HCT116 (cell line): ENCODE measurements at regions not wholly inside any gene's neighbourhood (a gene's known extent, or its start where the extent isn't known, plus 50 kb on each side); places are given as distances from the start of the nearest gene placed in this dataset.

Experiments
- ATAC-seq: fragments of 200-7000 bp; cut with Tn5 transposase; 2 replicates; pipeline ENCODE4 v1.9.1; 2020; ENCODE audit warnings: mild to moderate bottlenecking, moderate library complexity
- BruUV-seq: library from RNA; stranded (reverse); fragments of 400-500 nt; replicated peaks from 2 replicates; lab custom pipeline; 2021; lab: Mats Ljungman, UMichigan
- CTCF ChIA-PET: fragments of 300-600 bp; sonication (Branson Sonifier 250); formaldehyde crosslinking; loops from one replicate; lab custom pipeline; 2021; ENCODE audit warnings: antibody characterized with exemption; lab: Charles Lee
- POLR2A ChIA-PET: fragments of 300-600, 350-600 bp; sonication (Branson Sonifier 250); formaldehyde crosslinking; loops from one replicate; lab custom pipeline; 2021; ENCODE audit warnings: antibody characterized with exemption; lab: Charles Lee
- RAD21 ChIA-PET, 2 experiments: fragments of 300-600 bp; sonication (Branson Sonifier 250); formaldehyde crosslinking; loops; one replicate each; lab custom pipeline; 2023; ENCODE audit warnings: low total read pairs in 2 of 2; ENCODE audit not compliant: uncharacterized antibody in 2 of 2, unreplicated experiment in 2 of 2, low non-redundant PET in 1 of 2; lab: Charles Lee
- DNase-seq: peaks from one replicate; pipeline ENCODE4 v3.0.0-alpha.2; 2010; ENCODE audit warnings: low read depth, low spot score
- H2AFZ ChIP-seq: fragments of 200-600 bp; shearing (Covaris generic), sonication (generic); 2 replicates; pipeline ENCODE4 v1.6.1; 2017; ENCODE audit warnings: low read depth, mixed run types, mixed read lengths, antibody characterized with exemption, low read length; ENCODE audit not compliant: poor library complexity, severe bottlenecking
- H3K27ac ChIP-seq: 2 replicates; pipeline ENCODE4 v1.5.1; 2012; ENCODE audit warnings: low read depth, low read length
- H3K27me3 ChIP-seq: fragments of 200-600 bp; sonication (generic); 2 replicates; pipeline ENCODE4 v1.6.1; 2016; ENCODE audit warnings: mixed run types, low read length, mixed read lengths; ENCODE audit not compliant: insufficient read depth
- H3K36me3 ChIP-seq, 2 experiments: fragments of 200-500 bp in 1 of 2; fragments of 200-600 bp in 1 of 2; sonication (Bioruptor generic) in 1 of 2; sonication (generic) in 1 of 2; 2 replicates each; pipeline versions ENCODE4 v1.5.1 to v1.6.1; 2014 to 2016; ENCODE audit warnings: low read length in 2 of 2, inconsistent platforms in 1 of 2, mixed read lengths in 1 of 2, mixed run types in 1 of 2; ENCODE audit not compliant: insufficient read depth in 2 of 2, control insufficient read depth in 1 of 2
- H3K4me1 ChIP-seq, 2 experiments: fragments of 200-600 bp in 1 of 2; sonication (generic) in 1 of 2; 2 replicates each; pipeline versions ENCODE4 v1.5.1 to v1.6.1; 2012 to 2017; ENCODE audit warnings: low read length in 2 of 2, inconsistent platforms in 1 of 2, mild to moderate bottlenecking in 1 of 2, mixed read lengths in 1 of 2, mixed run types in 1 of 2, moderate library complexity in 1 of 2; ENCODE audit not compliant: insufficient read depth in 2 of 2, control insufficient read depth in 1 of 2
- H3K4me2 ChIP-seq: fragments of 200-600 bp; sonication (generic); 2 replicates; pipeline ENCODE4 v1.6.1; 2017; ENCODE audit warnings: mixed run types, low read length, mixed read lengths
- H3K4me3 ChIP-seq, 2 experiments: fragments of 200-600 bp in 1 of 2; sonication (generic) in 1 of 2; replicated peaks in 1 of 2; 2 replicates each; pipeline ENCODE4 v1.5.1; 2011 to 2016; ENCODE audit warnings: low read length in 2 of 2, control low read depth in 1 of 2, low read depth in 1 of 2, mild to moderate bottlenecking in 1 of 2, mixed read lengths in 1 of 2, mixed run types in 1 of 2
- H3K79me2 ChIP-seq: fragments of 200-600 bp; sonication (generic); 2 replicates; pipeline ENCODE4 v1.6.1; 2017; ENCODE audit warnings: mild to moderate bottlenecking, mixed run types, low read length, moderate library complexity, mixed read lengths; ENCODE audit not compliant: insufficient read depth
- H3K9ac ChIP-seq: fragments of 200-600 bp; sonication (generic); 2 replicates; pipeline ENCODE4 v1.6.1; 2016; ENCODE audit warnings: low read length, mixed read lengths
- H3K9me2 ChIP-seq: fragments of 200-600 bp; sonication (generic), shearing (Covaris generic); 2 replicates; pipeline ENCODE4 v1.6.1; 2017; ENCODE audit warnings: mixed run types, mild to moderate bottlenecking, moderate library complexity; ENCODE audit not compliant: insufficient read depth
- H3K9me3 ChIP-seq, 2 experiments: fragments of 200-500 bp in 1 of 2; fragments of 200-600 bp in 1 of 2; sonication (Bioruptor generic) in 1 of 2; sonication (generic) in 1 of 2; 2 replicates each; pipeline ENCODE4 v1.6.1; 2014 to 2017; ENCODE audit warnings: low read length in 2 of 2, mixed read lengths in 2 of 2, inconsistent platforms in 1 of 2, low read depth in 1 of 2, mild to moderate bottlenecking in 1 of 2, mixed run types in 1 of 2, moderate library complexity in 1 of 2; ENCODE audit not compliant: control insufficient read depth in 1 of 2, insufficient read depth in 1 of 2
- H4K20me1 ChIP-seq: fragments of 200-600 bp; sonication (generic), shearing (Covaris generic); 2 replicates; pipeline ENCODE4 v1.6.1; 2017; ENCODE audit warnings: mixed run types, mild to moderate bottlenecking, moderate library complexity; ENCODE audit not compliant: insufficient read depth
- ATF3 ChIP-seq: IDR thresholded peaks from 2 replicates; pipeline ENCODE4 v1.6.1; 2012
- CBX3 ChIP-seq: IDR thresholded peaks from 2 replicates; pipeline ENCODE4 v1.6.1; 2012; ENCODE audit warnings: low read depth
- CEBPB ChIP-seq: IDR thresholded peaks from 2 replicates; pipeline ENCODE4 v1.6.1; 2012; ENCODE audit warnings: low read depth
- EGR1 ChIP-seq: IDR thresholded peaks from 2 replicates; pipeline ENCODE4 v1.6.1; 2012; ENCODE audit warnings: low read depth
- ELF1 ChIP-seq: IDR thresholded peaks from 2 replicates; pipeline ENCODE4 v1.6.1; 2012; ENCODE audit warnings: low read depth, borderline replicate concordance
- EZH2 ChIP-seq: fragments of 200-600 bp; sonication (generic); IDR thresholded peaks from 2 replicates; pipeline ENCODE4 v1.6.1; 2017; ENCODE audit warnings: antibody characterized with exemption, mixed run types
- EZH2phosphoT487 ChIP-seq: fragments of 200-600 bp; IDR thresholded peaks from 2 replicates; pipeline ENCODE4 v1.6.1; 2018; ENCODE audit warnings: antibody characterized with exemption, borderline replicate concordance
- POLR2A ChIP-seq: IDR thresholded peaks from 2 replicates; pipeline ENCODE4 v1.7.0; 2011; ENCODE audit warnings: borderline replicate concordance; ENCODE audit not compliant: insufficient read depth, insufficient read length; ENCODE audit errors: extremely low read depth
- RAD21 ChIP-seq: IDR thresholded peaks from 2 replicates; pipeline ENCODE4 v1.6.1; 2012; ENCODE audit warnings: low read depth, mild to moderate bottlenecking
- REST ChIP-seq: IDR thresholded peaks from 2 replicates; pipeline ENCODE4 v1.6.1; 2012; ENCODE audit warnings: low read depth
- SIN3A ChIP-seq: IDR thresholded peaks from 2 replicates; pipeline ENCODE4 v1.6.1; 2012; ENCODE audit warnings: low read depth
- SP1 ChIP-seq: IDR thresholded peaks from 2 replicates; pipeline ENCODE4 v1.6.1; 2012; ENCODE audit warnings: low read depth
- TCF7L2 ChIP-seq: IDR thresholded peaks from 2 replicates; pipeline ENCODE4 v1.7.0; 2011; ENCODE audit warnings: borderline replicate concordance, inconsistent platforms; ENCODE audit not compliant: insufficient read depth, insufficient read length; ENCODE audit errors: extremely low read depth
- YY1 ChIP-seq: IDR thresholded peaks from 2 replicates; pipeline ENCODE4 v1.6.1; 2011; ENCODE audit warnings: low read length, low read depth, moderate library complexity, mild to moderate bottlenecking; ENCODE audit not compliant: insufficient replicate concordance; ENCODE audit errors: extremely low read depth
- ZBTB33 ChIP-seq: IDR thresholded peaks from 2 replicates; pipeline ENCODE4 v1.6.1; 2011; ENCODE audit warnings: mild to moderate bottlenecking, low read length, moderate library complexity; ENCODE audit not compliant: insufficient replicate concordance; ENCODE audit errors: extremely low read depth
- ZFX ChIP-seq: fragments of 450-650 bp; IDR thresholded peaks from 2 replicates; pipeline ENCODE4 v1.6.1; 2017
- ZNF274 ChIP-seq: fragments of 200-500 bp; sonication (Bioruptor generic); IDR thresholded peaks from 2 replicates; pipeline ENCODE4 v1.6.1; 2014; ENCODE audit warnings: mild to moderate bottlenecking, low read depth, low read length, inconsistent platforms
- intact Hi-C: fragments of 100-400 bp; cut with micrococcal nuclease; formaldehyde crosslinking; loops from 2 replicates; pipeline ENCODE4 v1.10.0; 2022

- TF ChIP-seq REST: no peak
- TF ChIP-seq, all 23 proteins: peak for 0
These were observed 375.0 kb upstream of the RUNX1 start (continued) for GRCh38 chr21:35424122-35424521.

- H3K4me2 ChIP-seq: no peak overlapping the region
- no peaks in the 10 kb centered on the region for H3K79me2 ChIP-seq
- no peak overlapping the region for H3K9ac ChIP-seq
- no TSS peak for BruUV-seq
- peaks cover 0 to 4% of the 10 kb centered on the region in 2 experiments; a peak in 1 of 4 replicates for H3K9me3 ChIP-seq
- no peak overlapping the region for H3K27ac ChIP-seq
- intact Hi-C loops: no loop called here
- ChIA-PET RAD21 (no interaction called here), CTCF (no interaction called here), POLR2A (no interaction called here)
- H3K4me3 ChIP-seq: no peak overlapping the region
- no peaks in the 10 kb centered on the region for H3K9me2 ChIP-seq
- H2AFZ ChIP-seq: no peak overlapping the region
- no peaks in the 10 kb centered on the region for H3K36me3 ChIP-seq
- no peaks in the 10 kb centered on the region for H3K27me3 ChIP-seq
- DNase-seq (no peak), ATAC-seq (no peak)
- no peaks in the 10 kb centered on the region for H3K4me1 ChIP-seq
- H4K20me1 ChIP-seq: no peaks in the 10 kb centered on the region
- TF ChIP-seq REST (no peak), ZBTB33 (no peak), EZH2phosphoT487 (no peak), EGR1 (no peak), POLR2A (no peak), ZFX (no peak), SIN3A (no peak), YY1 (no peak), SP1 (no peak), ATF3 (no peak), CEBPB (no peak), ZNF274 (no peak), ELF1 (no peak), CBX3 (no peak), RAD21 (no peak), TCF7L2 (no peak), EZH2 (no peak)
These were observed 374.6 kb upstream of the RUNX1 start for GRCh38 chr21:35423709-35424108.
